ENCODE measurements at regions not wholly inside any gene's neighbourhood (a gene's known extent, or its start where the extent isn't known, plus 50 kb on each side); places are given as distances from the start of the nearest gene placed in this dataset.
A peak's percentile ranks its signal among the peaks of the same experiment; 100 is the strongest.

DNA sequence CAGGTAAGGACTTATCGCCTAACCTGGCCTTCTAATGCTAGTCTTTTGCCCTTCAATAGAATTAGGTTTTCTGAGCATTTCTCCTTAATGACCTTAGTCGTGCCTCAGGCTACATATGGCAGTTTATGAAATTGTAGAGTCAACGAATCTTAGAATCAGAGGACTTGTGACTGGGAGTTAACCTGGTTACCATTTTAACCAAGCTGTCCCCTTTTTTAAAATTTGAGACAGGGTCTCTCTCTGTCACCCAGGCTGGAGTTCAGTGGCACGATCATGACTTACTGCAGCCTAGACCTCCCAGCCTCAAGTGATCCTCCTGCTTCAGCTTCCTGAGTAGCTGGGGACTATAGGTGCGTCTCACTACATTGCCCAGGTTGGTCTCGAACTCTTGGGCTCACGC, 53.5 kb upstream of the DMRTB1 start (continued):
- TF ChIP-seq ZNF19 (tag by site-specific recombination; IDR thresholded peaks at IDR 0.05; ENCODE audit: low read depth), result no peak
- TF ChIP-seq ZXDB (tag by site-specific recombination; IDR thresholded peaks at IDR 0.05), result no peak
- TF ChIP-seq GLIS1 (tag by site-specific recombination; IDR thresholded peaks at IDR 0.05), result no peak
- TF ChIP-seq, protein P1, sequence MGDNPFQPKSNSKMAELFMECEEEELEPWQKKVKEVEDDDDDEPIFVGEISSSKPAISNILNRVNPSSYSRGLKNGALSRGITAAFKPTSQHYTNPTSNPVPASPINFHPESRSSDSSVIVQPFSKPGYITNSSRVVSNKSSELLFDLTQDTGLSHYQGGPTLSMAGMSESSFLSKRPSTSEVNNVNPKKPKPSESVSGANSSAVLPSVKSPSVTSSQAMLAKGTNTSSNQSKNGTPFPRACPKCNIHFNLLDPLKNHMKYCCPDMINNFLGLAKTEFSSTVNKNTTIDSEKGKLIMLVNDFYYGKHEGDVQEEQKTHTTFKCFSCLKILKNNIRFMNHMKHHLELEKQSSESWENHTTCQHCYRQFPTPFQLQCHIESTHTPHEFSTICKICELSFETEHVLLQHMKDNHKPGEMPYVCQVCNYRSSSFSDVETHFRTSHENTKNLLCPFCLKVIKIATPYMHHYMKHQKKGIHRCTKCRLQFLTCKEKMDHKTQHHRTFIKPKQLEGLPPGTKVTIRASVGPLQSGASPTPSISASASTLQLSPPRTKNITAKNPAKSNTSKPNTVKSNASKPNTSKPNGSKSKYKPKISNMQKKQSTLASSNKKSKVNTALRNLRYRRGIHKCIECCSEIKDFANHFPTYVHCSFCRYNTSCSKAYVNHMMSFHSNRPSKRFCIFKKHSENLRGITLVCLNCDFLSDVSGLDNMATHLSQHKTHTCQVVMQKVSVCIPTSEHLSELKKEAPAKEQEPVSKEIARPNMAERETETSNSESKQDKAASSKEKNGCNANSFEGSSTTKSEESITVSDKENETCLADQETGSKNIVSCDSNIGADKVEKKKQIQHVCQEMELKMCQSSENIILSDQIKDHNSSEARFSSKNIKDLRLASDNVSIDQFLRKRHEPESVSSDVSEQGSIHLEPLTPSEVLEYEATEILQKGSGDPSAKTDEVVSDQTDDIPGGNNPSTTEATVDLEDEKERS (tag by site-specific recombination; IDR thresholded peaks at IDR 0.05), result no peak
- no peak for TF ChIP-seq ZNF510 (tag by site-specific recombination; IDR thresholded peaks at IDR 0.05; ENCODE audit: insufficient replicate concordance)
- TF ChIP-seq ZFP69B (tag by site-specific recombination; IDR thresholded peaks at IDR 0.05), result no peak
- no peak for TF ChIP-seq ZNF48 (tag by site-specific recombination; IDR thresholded peaks at IDR 0.05)
- TF ChIP-seq ZNF791 (tag by site-specific recombination; IDR thresholded peaks at IDR 0.05), result no peak

DNA sequence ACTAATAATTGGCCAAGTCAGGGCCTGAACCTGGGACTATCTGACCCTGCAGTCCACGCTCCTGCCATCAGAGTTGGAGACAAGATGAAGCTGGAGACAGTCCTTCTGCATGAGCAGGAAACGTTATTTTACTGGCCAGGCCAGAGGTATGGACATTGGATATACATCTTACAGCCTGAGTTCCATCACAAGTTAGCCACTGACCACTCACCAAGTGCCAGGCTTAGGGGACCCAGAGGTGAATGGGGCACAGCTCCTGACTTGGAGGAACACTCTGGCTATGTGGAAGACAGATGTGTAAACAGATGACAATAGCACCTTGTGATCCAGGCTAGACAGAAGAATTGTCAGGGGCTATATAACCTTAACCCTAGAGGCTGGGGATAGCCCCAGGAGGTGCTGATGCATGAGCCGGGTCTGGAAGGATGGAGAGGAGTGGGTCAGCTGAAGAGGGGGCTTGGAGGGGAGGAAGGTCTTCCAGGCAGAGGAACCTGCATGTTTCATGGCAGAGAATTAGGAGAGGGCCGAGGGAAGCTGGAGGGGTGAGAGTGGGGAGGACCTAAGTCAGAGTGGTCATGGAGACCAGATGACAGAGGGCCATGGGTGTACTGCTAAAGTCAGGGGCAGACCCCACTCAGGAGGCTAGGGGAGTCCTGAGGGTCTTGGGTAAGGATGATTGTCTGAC, 52.5 kb upstream of the DMRTB1 start:
- ChIA-PET CTCF (interaction anchor here (0.5 to 1.2 kb wide), 3 partner anchors 13 to 259 kb away, joined by 3 read pairs; no protein-coding TSS in a partner anchor), POLR2A (no interaction called here)
- H3K4me1 ChIP-seq (ENCODE audit: control insufficient read depth, insufficient read depth, low read length), result no peaks in the 10 kb centered on the region
- H3K36me3 ChIP-seq (ENCODE audit: control insufficient read depth in 2 of 2, insufficient read depth in 1 of 2, low read length in 2 of 2), result no peaks in the 10 kb centered on the region
- H3K9me3 ChIP-seq (ENCODE audit: control insufficient read depth, insufficient read depth, low read depth, low read length), result no peaks in the 10 kb centered on the region
- no peak overlapping the region for H3K4me3 ChIP-seq (ENCODE audit: low read depth, low read length)
- no peak for TF ChIP-seq ZNF394 (tag by site-specific recombination; IDR thresholded peaks at IDR 0.05; ENCODE audit: borderline replicate concordance)
- TF ChIP-seq, protein P2, sequence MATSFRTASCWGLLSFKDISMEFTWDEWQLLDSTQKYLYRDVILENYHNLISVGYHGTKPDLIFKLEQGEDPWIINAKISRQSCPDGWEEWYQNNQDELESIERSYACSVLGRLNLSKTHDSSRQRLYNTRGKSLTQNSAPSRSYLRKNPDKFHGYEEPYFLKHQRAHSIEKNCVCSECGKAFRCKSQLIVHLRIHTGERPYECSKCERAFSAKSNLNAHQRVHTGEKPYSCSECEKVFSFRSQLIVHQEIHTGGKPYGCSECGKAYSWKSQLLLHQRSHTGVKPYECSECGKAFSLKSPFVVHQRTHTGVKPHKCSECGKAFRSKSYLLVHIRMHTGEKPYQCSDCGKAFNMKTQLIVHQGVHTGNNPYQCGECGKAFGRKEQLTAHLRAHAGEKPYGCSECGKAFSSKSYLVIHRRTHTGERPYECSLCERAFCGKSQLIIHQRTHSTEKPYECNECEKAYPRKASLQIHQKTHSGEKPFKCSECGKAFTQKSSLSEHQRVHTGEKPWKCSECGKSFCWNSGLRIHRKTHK (tag by site-specific recombination; IDR thresholded peaks at IDR 0.05), result no peak
- H3K27ac ChIP-seq (ENCODE audit: extremely low read depth, low read depth, low read length), result no peak overlapping the region

DNA sequence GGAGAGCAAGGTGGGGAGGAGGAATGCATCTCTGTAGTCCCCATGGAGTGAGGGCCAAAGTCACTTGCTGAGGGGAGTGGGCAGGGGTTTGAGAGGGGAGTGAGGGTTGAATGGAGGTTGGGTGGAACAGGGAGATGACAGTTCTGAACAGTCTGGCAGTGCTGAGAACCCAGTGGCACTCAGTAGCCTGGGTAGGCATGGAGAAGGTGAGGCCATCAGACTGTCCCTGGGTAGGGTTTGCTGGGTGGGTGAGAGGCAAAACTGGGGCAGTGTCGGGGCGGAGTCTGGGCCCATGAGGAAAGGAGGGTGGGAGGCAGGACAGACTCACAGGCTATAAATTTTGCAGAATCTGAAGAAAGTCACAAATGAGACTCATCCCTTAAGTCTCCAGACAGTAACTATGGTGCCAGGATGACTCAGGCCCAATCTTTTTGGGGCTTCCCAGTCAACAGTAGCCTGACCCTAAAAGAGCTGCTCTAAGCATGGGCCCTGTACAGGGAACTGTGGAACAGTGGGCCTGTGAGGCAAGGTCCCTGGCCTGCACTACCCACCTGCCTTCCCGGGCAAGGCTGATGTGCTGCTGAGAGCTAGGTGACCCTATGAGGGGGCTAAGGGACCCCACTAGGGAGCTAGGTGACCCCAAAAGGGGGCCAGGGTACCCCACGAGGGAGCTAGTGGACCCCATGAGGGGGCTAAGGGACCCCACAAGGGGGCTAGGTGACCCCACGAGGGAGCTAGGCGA, 51.0 kb upstream of the DMRTB1 start:
- ChIA-PET POLR2A (no interaction called here), CTCF (no interaction called here)
- Histone ChIP-seq H3K36me3 (ENCODE audit: control insufficient read depth in 2 of 2, insufficient read depth in 1 of 2, low read length in 2 of 2) (no peaks in the 10 kb centered on the region), H3K4me1 (ENCODE audit: control insufficient read depth, insufficient read depth, low read length) (peaks cover 5% of the 10 kb centered on the region; the same call in 1 of the 2 replicates), H3K9me3 (ENCODE audit: control insufficient read depth, insufficient read depth, low read depth, low read length) (no peaks in the 10 kb centered on the region), H3K27ac (ENCODE audit: extremely low read depth, low read depth, low read length) (no peak overlapping the region), H3K4me3 (ENCODE audit: low read depth, low read length) (no peak overlapping the region)
- TF ChIP-seq, protein P3, sequence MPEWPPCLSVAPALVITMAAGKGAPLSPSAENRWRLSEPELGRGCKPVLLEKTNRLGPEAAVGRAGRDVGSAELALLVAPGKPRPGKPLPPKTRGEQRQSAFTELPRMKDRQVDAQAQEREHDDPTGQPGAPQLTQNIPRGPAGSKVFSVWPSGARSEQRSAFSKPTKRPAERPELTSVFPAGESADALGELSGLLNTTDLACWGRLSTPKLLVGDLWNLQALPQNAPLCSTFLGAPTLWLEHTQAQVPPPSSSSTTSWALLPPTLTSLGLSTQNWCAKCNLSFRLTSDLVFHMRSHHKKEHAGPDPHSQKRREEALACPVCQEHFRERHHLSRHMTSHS (tag by site-specific recombination; IDR thresholded peaks at IDR 0.05), result no peak
- no peak for TF ChIP-seq ZNF670 (tag by site-specific recombination; IDR thresholded peaks at IDR 0.05; ENCODE audit: low read depth)
- TF ChIP-seq, protein P1 (tag by site-specific recombination; IDR thresholded peaks at IDR 0.05), result no peak
- TF ChIP-seq ZNF24 (tag by site-specific recombination; IDR thresholded peaks at IDR 0.05), result no peak
- TF ChIP-seq ZIC2 (tag by site-specific recombination; IDR thresholded peaks at IDR 0.05), result no peak
- no peak for TF ChIP-seq TCF7L2 (IDR thresholded peaks at IDR 0.05; ENCODE audit: borderline replicate concordance, low read depth, low read length)
- TF ChIP-seq, protein P4, sequence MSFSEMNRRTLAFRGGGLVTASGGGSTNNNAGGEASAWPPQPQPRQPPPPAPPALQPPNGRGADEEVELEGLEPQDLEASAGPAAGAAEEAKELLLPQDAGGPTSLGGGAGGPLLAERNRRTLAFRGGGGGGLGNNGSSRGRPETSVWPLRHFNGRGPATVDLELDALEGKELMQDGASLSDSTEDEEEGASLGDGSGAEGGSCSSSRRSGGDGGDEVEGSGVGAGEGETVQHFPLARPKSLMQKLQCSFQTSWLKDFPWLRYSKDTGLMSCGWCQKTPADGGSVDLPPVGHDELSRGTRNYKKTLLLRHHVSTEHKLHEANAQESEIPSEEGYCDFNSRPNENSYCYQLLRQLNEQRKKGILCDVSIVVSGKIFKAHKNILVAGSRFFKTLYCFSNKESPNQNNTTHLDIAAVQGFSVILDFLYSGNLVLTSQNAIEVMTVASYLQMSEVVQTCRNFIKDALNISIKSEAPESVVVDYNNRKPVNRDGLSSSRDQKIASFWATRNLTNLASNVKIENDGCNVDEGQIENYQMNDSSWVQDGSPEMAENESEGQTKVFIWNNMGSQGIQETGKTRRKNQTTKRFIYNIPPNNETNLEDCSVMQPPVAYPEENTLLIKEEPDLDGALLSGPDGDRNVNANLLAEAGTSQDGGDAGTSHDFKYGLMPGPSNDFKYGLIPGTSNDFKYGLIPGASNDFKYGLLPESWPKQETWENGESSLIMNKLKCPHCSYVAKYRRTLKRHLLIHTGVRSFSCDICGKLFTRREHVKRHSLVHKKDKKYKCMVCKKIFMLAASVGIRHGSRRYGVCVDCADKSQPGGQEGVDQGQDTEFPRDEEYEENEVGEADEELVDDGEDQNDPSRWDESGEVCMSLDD (tag by site-specific recombination; IDR thresholded peaks at IDR 0.05), result peak; percentile 36; the same call in 1 of the 2 replicates
